B cell (primary cell): ENCODE measurements at regions not wholly inside any gene's neighbourhood (a gene's known extent, or its start where the extent isn't known, plus 50 kb on each side); places are given as distances from the start of the nearest gene placed in this dataset.

Source experiments
- ATAC-seq: fragments of 200-7000 bp; cut with Tn5 transposase; one replicate; pipeline ENCODE4 v1.10.0; 2021; ENCODE audit warnings: low read depth, mild to moderate bottlenecking, moderate number of reproducible peaks, moderate library complexity
- CTCF ChIA-PET: fragments of 350-600 bp; sonication (Branson Sonifier 250); formaldehyde crosslinking; loops from one replicate; lab custom pipeline; 2021; ENCODE audit warnings: antibody characterized with exemption, inconsistent platforms; lab: Charles Lee
- POLR2A ChIA-PET: fragments of 350-600 bp; sonication (Branson Sonifier 250); formaldehyde crosslinking; loops from one replicate; lab custom pipeline; 2021; ENCODE audit warnings: antibody characterized with exemption; lab: Charles Lee
- DNase-seq: peaks from one replicate; pipeline ENCODE4 v3.0.0; 2013
- H2AFZ ChIP-seq: 2 replicates; pipeline ENCODE4 v1.6.1; 2012; ENCODE audit warnings: mild to moderate bottlenecking, low read depth, low read length; ENCODE audit not compliant: insufficient read depth, poor library complexity, severe bottlenecking
- H3K27ac ChIP-seq, 2 donors: 1 replicate in 1 of 2; 2 replicates in 1 of 2; pipeline ENCODE4 v1.5.1; 2012 to 2013; ENCODE audit warnings: low read length in 2 of 2, mild to moderate bottlenecking in 2 of 2, moderate library complexity in 1 of 2
- H3K27me3 ChIP-seq, 4 experiments: fragments of 200-600 bp in 1 of 4; sonication (generic) in 1 of 4; replicated peaks in 1 of 4; 1 replicate in 2 of 4; 2 replicates in 2 of 4; pipeline versions ENCODE4 v1.6.1 to v1.7.0; 2013 to 2016; ENCODE audit warnings: low read length in 3 of 4, mild to moderate bottlenecking in 2 of 4, mixed read lengths in 1 of 4, moderate library complexity in 1 of 4; ENCODE audit not compliant: insufficient read depth in 4 of 4, control insufficient read depth in 3 of 4; ENCODE audit errors: control extremely low read depth in 1 of 4
- H3K36me3 ChIP-seq, 2 experiments: replicated peaks in 1 of 2; 1 replicate in 1 of 2; 2 replicates in 1 of 2; pipeline versions ENCODE4 v1.6.1 to v1.7.1; 2013; ENCODE audit warnings: low read length in 1 of 2; ENCODE audit not compliant: insufficient read depth in 2 of 2, control insufficient read depth in 1 of 2; ENCODE audit errors: control extremely low read depth in 1 of 2, extremely low read depth in 1 of 2
- H3K4me1 ChIP-seq, 2 donors: fragments of 200-600 bp in 1 of 2; sonication (generic) in 1 of 2; 1 replicate in 1 of 2; 2 replicates in 1 of 2; pipeline versions ENCODE4 v1.5.1 to v1.6.1; 2013 to 2017; ENCODE audit warnings: low read length in 2 of 2; ENCODE audit not compliant: control insufficient read depth in 2 of 2, insufficient read depth in 2 of 2
- H3K4me2 ChIP-seq: replicated peaks from 2 replicates; pipeline ENCODE3; 2012; ENCODE audit warnings: mild to moderate bottlenecking, low read depth, low read length; ENCODE audit not compliant: poor library complexity, severe bottlenecking
- H3K4me3 ChIP-seq, 5 experiments: fragments of 200-600 bp in 1 of 5; sonication (generic) in 1 of 5; 1 replicate in 3 of 5; 2 replicates in 2 of 5; pipeline versions ENCODE4 v1.5.1 to v1.7.0; 2011 to 2016; ENCODE audit warnings: low read length in 4 of 5, mild to moderate bottlenecking in 4 of 5, low read depth in 2 of 5, control low read depth in 1 of 5, moderate library complexity in 1 of 5; ENCODE audit not compliant: insufficient read depth in 1 of 5; ENCODE audit errors: control extremely low read depth in 1 of 5, extremely low read depth in 1 of 5
- H3K79me2 ChIP-seq: fragments of 200-600 bp; sonication (generic); one replicate; pipeline ENCODE4 v1.6.0; 2016; ENCODE audit warnings: low read length; ENCODE audit not compliant: control insufficient read depth, insufficient read depth
- H3K9ac ChIP-seq: fragments of 200-600 bp; sonication (generic); 2 replicates; pipeline ENCODE4 v1.6.1; 2017; ENCODE audit warnings: mild to moderate bottlenecking, low read length, moderate library complexity
- H3K9me3 ChIP-seq, 3 donors: one replicate each; pipeline versions ENCODE4 v1.6.1 to v1.7.1; 2013; ENCODE audit warnings: low read length in 2 of 3; ENCODE audit not compliant: control insufficient read depth in 2 of 3, insufficient read depth in 1 of 3; ENCODE audit errors: control extremely low read depth in 1 of 3
- H4K20me1 ChIP-seq: 2 replicates; pipeline ENCODE4 v1.6.0; 2012; ENCODE audit warnings: mild to moderate bottlenecking, low read length; ENCODE audit not compliant: insufficient read depth, control insufficient read depth, poor library complexity, severe bottlenecking
- H3K27ac Mint-ChIP-seq: one replicate; pipeline ENCODE4 v1.8.0; 2021; ENCODE audit warnings: mixed read lengths
- H3K27me3 Mint-ChIP-seq: one replicate; pipeline ENCODE4 v1.8.0; 2021; ENCODE audit warnings: mixed read lengths
- H3K4me1 Mint-ChIP-seq: one replicate; pipeline ENCODE4 v1.8.0; 2021; ENCODE audit warnings: mixed read lengths
- H3K4me3 Mint-ChIP-seq: one replicate; pipeline ENCODE4 v1.8.0; 2021; ENCODE audit warnings: mixed read lengths
- H3K9me3 Mint-ChIP-seq: one replicate; pipeline ENCODE4 v1.8.0; 2022; ENCODE audit warnings: mixed read lengths; ENCODE audit not compliant: insufficient read depth
- CTCF ChIP-seq: fragments of 200-600 bp; IDR thresholded peaks from one replicate; pipeline ENCODE4 v1.8.0; 2022; ENCODE audit warnings: antibody characterized with exemption, mild to moderate bottlenecking
- EZH2 ChIP-seq: IDR thresholded peaks from 2 replicates; pipeline ENCODE4 v1.6.1; 2012; ENCODE audit warnings: borderline replicate concordance, low read depth, mild to moderate bottlenecking, moderate library complexity, low read length; ENCODE audit not compliant: insufficient read depth, poor library complexity, severe bottlenecking
- WGBS: methylation state at CpG from one replicate; pipeline ENCODE4 v1.1.5; 2013; ENCODE audit warnings: missing lambda C conversion rate; ENCODE audit not compliant: insufficient coverage; 5-methylcytosine and 5-hydroxymethylcytosine counted together
- intact Hi-C: fragments of 100-400 bp; cut with micrococcal nuclease; formaldehyde crosslinking; loops from one replicate; pipeline ENCODE4 v1.10.0; 2022

- no CpG with 5 or more reads among the region's 3 CpGs for WGBS
- no peak overlapping the region for H3K27ac Mint-ChIP-seq
- Histone ChIP-seq H3K9me3 (no peaks in the 10 kb centered on the region), H3K27me3 (no peaks in the 10 kb centered on the region), H3K36me3 (no peaks in the 10 kb centered on the region), H3K79me2 (no peaks in the 10 kb centered on the region), H3K9ac (no peak overlapping the region), H3K4me1 (no peaks in the 10 kb centered on the region), H3K27ac (no peak overlapping the region), H3K4me3 (no peak overlapping the region), H3K4me2 (no peak overlapping the region), H4K20me1 (no peaks in the 10 kb centered on the region), H2AFZ (no peak overlapping the region)
- TF ChIP-seq CTCF (no peak), EZH2 (no peak)
- ATAC-seq (no peak), DNase-seq (no peak)
- ChIA-PET CTCF (no interaction called here), POLR2A (interaction anchor here (0.6 kb wide), 1 partner anchor 483 kb away, joined by 4 read pairs; no protein-coding TSS in a partner anchor)
- no peaks in the 10 kb centered on the region for H3K9me3 Mint-ChIP-seq
- intact Hi-C loops = no loop called here
- H3K27me3 Mint-ChIP-seq = no peaks in the 10 kb centered on the region
- no peaks in the 10 kb centered on the region for H3K4me1 Mint-ChIP-seq
- H3K4me3 Mint-ChIP-seq = no peak overlapping the region
These were observed 267.7 kb upstream of the RGS18 start for GRCh38 chr1:191890433-191891088.

GRCh38 chr1:191892716-191893115 lies 265.5 kb upstream of the RGS18 start:
- CTCF ChIA-PET = no interaction called here
- TF ChIP-seq EZH2 (no peak), CTCF (no peak)
- no peaks in the 10 kb centered on the region for H3K36me3 ChIP-seq
- no peak overlapping the region for H3K27ac ChIP-seq
- H3K9me3 ChIP-seq = no peaks in the 10 kb centered on the region
- POLR2A ChIA-PET = no interaction called here
- no peaks in the 10 kb centered on the region for H3K4me1 ChIP-seq
- ATAC-seq (no peak), DNase-seq (no peak)
- H3K27me3 ChIP-seq = no peaks in the 10 kb centered on the region
- no peak overlapping the region for H3K4me3 ChIP-seq
- H3K4me3 Mint-ChIP-seq = no peak overlapping the region
- no peaks in the 10 kb centered on the region for H3K9me3 Mint-ChIP-seq
- no peak overlapping the region for H3K27ac Mint-ChIP-seq
- no peaks in the 10 kb centered on the region for H3K27me3 Mint-ChIP-seq
- no peak overlapping the region for H3K4me2 ChIP-seq
- H2AFZ ChIP-seq = no peak overlapping the region
- intact Hi-C loops = no loop called here
- H4K20me1 ChIP-seq = no peaks in the 10 kb centered on the region
- H3K4me1 Mint-ChIP-seq = no peaks in the 10 kb centered on the region
- no peak overlapping the region for H3K9ac ChIP-seq
- H3K79me2 ChIP-seq = no peaks in the 10 kb centered on the region
